Uterus (tissue), 3 donors: ENCODE measurements at regions not wholly inside any gene's neighbourhood (a gene's known extent, or its start where the extent isn't known, plus 50 kb on each side); places are given as distances from the start of the nearest gene placed in this dataset.

Experiments
- DNase-seq, 2 donors: peaks; one replicate each; pipeline ENCODE4 v3.0.0-alpha.2; 2019 to 2020
- H3K27ac ChIP-seq, 2 donors: fragments of 200-600 bp; sonication (generic); 1 replicate in 1 of 2; 2 replicates in 1 of 2; pipeline ENCODE4 v1.5.1; 2016 to 2018
- H3K27me3 ChIP-seq, 2 donors: fragments of 200-600 bp; sonication (generic); one replicate each; pipeline ENCODE4 v1.5.1; 2018 to 2019; ENCODE audit warnings: control low read depth in 1 of 2
- H3K36me3 ChIP-seq, 2 donors: fragments of 200-600 bp; sonication (generic); one replicate each; pipeline ENCODE4 v1.5.1; 2019; ENCODE audit warnings: control low read depth in 1 of 2
- H3K4me1 ChIP-seq, 2 donors: fragments of 200-600 bp; sonication (generic); one replicate each; pipeline ENCODE4 v1.5.1; 2018 to 2019; ENCODE audit warnings: control low read depth in 1 of 2
- H3K4me3 ChIP-seq, 2 donors: fragments of 200-600 bp; sonication (generic); 1 replicate in 1 of 2; 2 replicates in 1 of 2; pipeline ENCODE4 v1.5.1; 2018 to 2019; ENCODE audit warnings: mild to moderate bottlenecking in 1 of 2
- H3K9me3 ChIP-seq, 2 donors: fragments of 200-600 bp; sonication (generic); one replicate each; pipeline ENCODE4 v1.5.1; 2019; ENCODE audit warnings: control low read depth in 1 of 2
- CTCF ChIP-seq, 4 experiments: fragments of 200-600 bp in 2 of 4; fragments of 450-650 bp in 2 of 4; sonication (generic) in 2 of 4; IDR thresholded peaks; one replicate each; pipeline ENCODE4 v1.5.1; 2016 to 2019; ENCODE audit warnings: antibody characterized with exemption in 4 of 4, mild to moderate bottlenecking in 2 of 4, moderate library complexity in 1 of 4
- POLR2A ChIP-seq, 2 donors: fragments of 450-650 bp; IDR thresholded peaks; one replicate each; pipeline ENCODE4 v1.6.1; 2016; ENCODE audit warnings: antibody characterized with exemption in 2 of 2, mild to moderate bottlenecking in 1 of 2, moderate library complexity in 1 of 2
- intact Hi-C: fragments of 100-400 bp; cut with DNase I; formaldehyde crosslinking; loops from one replicate; pipeline ENCODE4 v1.15.1; 2023; ENCODE audit warnings: low total_unique reads
- donor health status: DM: yes; HTN: yes; CAD: no.

- no peaks in the 10 kb centered on the region for H3K36me3 ChIP-seq
- H3K4me3 ChIP-seq = no peak overlapping the region
- no peaks in the 10 kb centered on the region for H3K9me3 ChIP-seq
- intact Hi-C loops = no loop called here
- H3K4me1 ChIP-seq = no peaks in the 10 kb centered on the region
- TF ChIP-seq CTCF (IDR thresholded peaks at IDR 0.05) = no peak
- no peak for TF ChIP-seq POLR2A (IDR thresholded peaks at IDR 0.05)
- no peak overlapping the region for H3K27ac ChIP-seq
- no peak for DNase-seq
- H3K27me3 ChIP-seq = no peaks in the 10 kb centered on the region
Measured at GRCh38 chr4:100948911-100949310, 398.4 kb downstream of the PPP3CA start.

- Histone ChIP-seq H3K4me1 (no peaks in the 10 kb centered on the region), H3K36me3 (no peaks in the 10 kb centered on the region), H3K27ac (no peak overlapping the region), H3K4me3 (no peak overlapping the region), H3K27me3 (no peaks in the 10 kb centered on the region), H3K9me3 (no peaks in the 10 kb centered on the region)
- no peak for TF ChIP-seq CTCF (IDR thresholded peaks at IDR 0.05)
- TF ChIP-seq POLR2A (IDR thresholded peaks at IDR 0.05) = no peak
- intact Hi-C loops = no loop called here
- no peak for DNase-seq
Measured at GRCh38 chr4:100945789-100946188, 401.5 kb downstream of the PPP3CA start.

- H3K9me3 ChIP-seq = no peaks in the 10 kb centered on the region
- no peaks in the 10 kb centered on the region for H3K27me3 ChIP-seq
- TF ChIP-seq CTCF (IDR thresholded peaks at IDR 0.05) (no peak), POLR2A (IDR thresholded peaks at IDR 0.05) (no peak)
- intact Hi-C loops = no loop called here
- H3K27ac ChIP-seq = no peak overlapping the region
- no peak overlapping the region for H3K4me3 ChIP-seq
- H3K4me1 ChIP-seq = no peaks in the 10 kb centered on the region
- H3K36me3 ChIP-seq = no peaks in the 10 kb centered on the region
- DNase-seq = no peak
Measured at GRCh38 chr4:100938698-100939097, 408.6 kb downstream of the PPP3CA start.

- H3K27ac ChIP-seq = no peak overlapping the region
- no peaks in the 10 kb centered on the region for H3K9me3 ChIP-seq
- H3K4me1 ChIP-seq = no peaks in the 10 kb centered on the region
- intact Hi-C loops = no loop called here
- no peak for TF ChIP-seq POLR2A (IDR thresholded peaks at IDR 0.05)
- no peak for TF ChIP-seq CTCF (IDR thresholded peaks at IDR 0.05)
- no peak for DNase-seq
- H3K36me3 ChIP-seq = no peaks in the 10 kb centered on the region
- H3K27me3 ChIP-seq = no peaks in the 10 kb centered on the region
- H3K4me3 ChIP-seq = no peak overlapping the region
Measured at GRCh38 chr4:100936661-100937375, 410.5 kb downstream of the PPP3CA start.

GRCh38 chr4:100935090-100935489 is 412.2 kb downstream of the PPP3CA start:
- Histone ChIP-seq H3K4me3 (no peak overlapping the region), H3K27ac (no peak overlapping the region), H3K36me3 (no peaks in the 10 kb centered on the region), H3K9me3 (no peaks in the 10 kb centered on the region), H3K27me3 (no peaks in the 10 kb centered on the region), H3K4me1 (no peaks in the 10 kb centered on the region)
- peak in 1 of 4 experiments; percentile 8 for TF ChIP-seq CTCF (IDR thresholded peaks at IDR 0.05)
- no peak for TF ChIP-seq POLR2A (IDR thresholded peaks at IDR 0.05)
- DNase-seq = no peak
- intact Hi-C loops = no loop called here
